ENCODE measurements at regions not wholly inside any gene's neighbourhood (a gene's known extent, or its start where the extent isn't known, plus 50 kb on each side); places are given as distances from the start of the nearest gene placed in this dataset.

DNA sequence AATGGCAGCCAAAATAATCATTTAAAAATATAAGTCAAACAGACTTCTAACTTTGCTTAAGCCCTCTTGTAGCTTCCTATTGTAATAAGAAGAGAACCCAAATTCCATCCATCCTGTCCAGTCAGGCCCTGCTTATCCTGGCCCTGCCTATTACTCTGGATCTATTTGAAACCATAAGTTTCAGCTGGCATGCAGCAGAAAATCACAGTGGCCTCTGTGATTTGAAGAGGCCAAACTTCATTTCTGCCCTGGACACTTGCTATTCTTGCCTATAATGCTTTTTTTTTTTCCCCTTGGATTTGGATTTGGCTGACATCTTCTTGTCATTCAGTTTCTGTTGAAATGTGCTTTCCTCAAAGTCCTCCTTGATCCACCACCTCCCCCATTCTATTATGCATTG is 642.8 kb downstream of the USP25 start:
- Histone ChIP-seq H3K9me3 (ENCODE audit: control insufficient read depth, low read depth, low read length) (no peaks in the 10 kb centered on the region), H3K4me1 (ENCODE audit: control insufficient read depth, low read depth, low read length) (no peaks in the 10 kb centered on the region), H3K36me3 (ENCODE audit: control insufficient read depth, low read depth, low read length) (no peaks in the 10 kb centered on the region), H3K4me3 (ENCODE audit: low read length) (no peak overlapping the region), H3K9ac (ENCODE audit: low read length) (no peak overlapping the region), H3K27me3 (ENCODE audit: control insufficient read depth, insufficient read depth, low read length) (no peaks in the 10 kb centered on the region), H3K27ac (ENCODE audit: low read length) (no peak overlapping the region)

GRCh38 chr21:16376673-16377072 is 646.9 kb downstream of the USP25 start:
- Histone ChIP-seq H3K27ac (ENCODE audit: low read length) (no peak overlapping the region), H3K9me3 (ENCODE audit: control insufficient read depth, low read depth, low read length) (no peaks in the 10 kb centered on the region), H3K27me3 (ENCODE audit: control insufficient read depth, insufficient read depth, low read length) (no peaks in the 10 kb centered on the region), H3K4me1 (ENCODE audit: control insufficient read depth, low read depth, low read length) (no peaks in the 10 kb centered on the region), H3K36me3 (ENCODE audit: control insufficient read depth, low read depth, low read length) (no peaks in the 10 kb centered on the region), H3K4me3 (ENCODE audit: low read length) (no peak overlapping the region), H3K9ac (ENCODE audit: low read length) (no peak overlapping the region)

DNA sequence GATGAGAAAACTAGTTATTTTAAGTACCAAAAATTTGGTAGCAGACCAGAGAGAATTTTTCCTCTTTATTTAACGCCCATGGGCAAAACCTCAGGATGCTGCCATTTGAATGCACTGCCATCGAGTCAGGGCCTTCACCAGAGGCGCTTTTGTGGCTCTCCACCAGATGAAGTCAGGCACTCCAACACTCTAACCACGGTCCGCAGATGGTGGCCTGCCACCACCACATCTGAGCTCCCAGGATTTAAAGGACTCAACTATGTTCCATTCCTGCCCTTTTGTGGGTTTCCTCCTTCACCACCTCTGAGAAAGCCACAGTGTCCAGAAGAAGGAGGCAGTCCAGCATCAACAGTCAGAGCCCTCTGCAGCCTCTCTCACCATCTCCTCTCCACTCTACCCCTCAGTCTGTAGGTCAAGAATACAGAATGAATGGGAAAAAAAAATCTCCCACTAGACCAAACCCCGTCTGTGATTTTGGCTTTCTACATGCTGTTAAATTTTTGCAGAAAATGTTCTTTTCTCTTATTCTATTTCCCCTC is 647.4 kb downstream of the USP25 start:
- Histone ChIP-seq H3K9me3 (ENCODE audit: control insufficient read depth, low read depth, low read length) (no peaks in the 10 kb centered on the region), H3K27ac (ENCODE audit: low read length) (no peak overlapping the region), H3K4me1 (ENCODE audit: control insufficient read depth, low read depth, low read length) (no peaks in the 10 kb centered on the region), H3K36me3 (ENCODE audit: control insufficient read depth, low read depth, low read length) (no peaks in the 10 kb centered on the region), H3K9ac (ENCODE audit: low read length) (no peak overlapping the region), H3K27me3 (ENCODE audit: control insufficient read depth, insufficient read depth, low read length) (no peaks in the 10 kb centered on the region), H3K4me3 (ENCODE audit: low read length) (no peak overlapping the region)

GRCh38 chr21:16377857-16378256 is 648.1 kb downstream of the USP25 start:
- no peaks in the 10 kb centered on the region for H3K27me3 ChIP-seq (ENCODE audit: control insufficient read depth, insufficient read depth, low read length)
- H3K9ac ChIP-seq (ENCODE audit: low read length): no peak overlapping the region
- no peaks in the 10 kb centered on the region for H3K36me3 ChIP-seq (ENCODE audit: control insufficient read depth, low read depth, low read length)
- H3K4me3 ChIP-seq (ENCODE audit: low read length): no peak overlapping the region
- H3K4me1 ChIP-seq (ENCODE audit: control insufficient read depth, low read depth, low read length): no peaks in the 10 kb centered on the region
- H3K27ac ChIP-seq (ENCODE audit: low read length): no peak overlapping the region
- H3K9me3 ChIP-seq (ENCODE audit: control insufficient read depth, low read depth, low read length): no peaks in the 10 kb centered on the region

GRCh38 chr21:16378525-16378924 is 648.7 kb downstream of the USP25 start:
- Histone ChIP-seq H3K36me3 (ENCODE audit: control insufficient read depth, low read depth, low read length) (no peaks in the 10 kb centered on the region), H3K4me1 (ENCODE audit: control insufficient read depth, low read depth, low read length) (no peaks in the 10 kb centered on the region), H3K9me3 (ENCODE audit: control insufficient read depth, low read depth, low read length) (no peaks in the 10 kb centered on the region), H3K9ac (ENCODE audit: low read length) (no peak overlapping the region), H3K27ac (ENCODE audit: low read length) (no peak overlapping the region), H3K27me3 (ENCODE audit: control insufficient read depth, insufficient read depth, low read length) (no peaks in the 10 kb centered on the region), H3K4me3 (ENCODE audit: low read length) (no peak overlapping the region)

DNA sequence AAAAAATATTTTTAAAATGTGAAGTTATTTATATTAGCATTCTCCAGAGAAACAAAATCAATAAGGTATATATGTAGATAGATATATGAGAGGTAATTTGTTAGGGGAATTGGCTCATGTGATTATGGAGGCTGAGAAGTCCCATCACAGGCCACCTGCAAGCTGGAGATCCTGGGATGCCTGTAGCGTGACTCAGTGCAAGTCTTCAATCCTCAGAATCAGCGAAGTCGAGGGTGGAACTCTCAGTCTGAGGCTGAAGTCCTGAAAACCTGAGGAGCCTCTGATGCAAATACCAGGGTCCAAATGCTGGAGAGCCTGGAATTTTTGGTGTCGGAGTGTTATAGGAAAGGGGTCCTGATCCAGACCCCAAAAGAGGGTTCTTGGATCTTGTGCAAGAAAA is 658.5 kb downstream of the USP25 start:
- Histone ChIP-seq H3K36me3 (ENCODE audit: control insufficient read depth, low read depth, low read length) (no peaks in the 10 kb centered on the region), H3K9ac (ENCODE audit: low read length) (no peak overlapping the region), H3K4me1 (ENCODE audit: control insufficient read depth, low read depth, low read length) (no peaks in the 10 kb centered on the region), H3K4me3 (ENCODE audit: low read length) (no peak overlapping the region), H3K9me3 (ENCODE audit: control insufficient read depth, low read depth, low read length) (no peaks in the 10 kb centered on the region), H3K27ac (ENCODE audit: low read length) (no peak overlapping the region), H3K27me3 (ENCODE audit: control insufficient read depth, insufficient read depth, low read length) (no peaks in the 10 kb centered on the region)

DNA sequence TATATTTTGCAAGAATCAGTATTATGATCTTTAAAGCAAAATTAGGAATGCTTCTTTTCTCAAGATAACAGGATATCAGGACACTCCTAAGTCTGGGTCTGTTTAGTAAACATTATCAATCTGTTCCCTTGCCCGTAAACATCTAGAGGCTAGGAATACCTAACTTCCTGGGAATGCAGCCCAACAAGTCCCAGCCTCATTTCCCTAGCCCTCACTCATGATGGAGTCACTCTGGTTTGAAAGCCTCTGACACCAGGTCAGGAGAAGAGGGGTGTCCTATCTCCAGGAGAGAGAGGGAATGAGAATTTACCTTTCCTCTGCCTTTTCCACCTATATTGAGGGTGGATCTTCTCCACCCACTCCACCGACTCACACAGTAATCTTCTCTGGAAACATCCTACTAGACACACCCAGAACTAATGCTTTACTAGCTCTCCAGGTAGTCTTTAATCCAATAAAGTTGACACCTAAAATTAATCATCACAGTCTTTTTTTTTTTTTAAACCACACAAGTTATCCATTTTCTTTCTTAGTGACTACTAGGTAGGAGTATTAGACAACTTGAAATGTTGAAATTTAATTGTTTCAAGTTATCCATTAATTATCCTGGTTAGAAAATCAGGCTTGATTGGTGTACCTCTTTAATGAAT is 659.3 kb downstream of the USP25 start:
- Histone ChIP-seq H3K36me3 (ENCODE audit: control insufficient read depth, low read depth, low read length) (no peaks in the 10 kb centered on the region), H3K27ac (ENCODE audit: low read length) (no peak overlapping the region), H3K4me1 (ENCODE audit: control insufficient read depth, low read depth, low read length) (no peaks in the 10 kb centered on the region), H3K4me3 (ENCODE audit: low read length) (no peak overlapping the region), H3K27me3 (ENCODE audit: control insufficient read depth, insufficient read depth, low read length) (no peaks in the 10 kb centered on the region), H3K9me3 (ENCODE audit: control insufficient read depth, low read depth, low read length) (no peaks in the 10 kb centered on the region), H3K9ac (ENCODE audit: low read length) (no peak overlapping the region)

- no peaks in the 10 kb centered on the region for H3K9me3 ChIP-seq (ENCODE audit: control insufficient read depth, low read depth, low read length)
- no peak overlapping the region for H3K4me3 ChIP-seq (ENCODE audit: low read length)
- no peaks in the 10 kb centered on the region for H3K36me3 ChIP-seq (ENCODE audit: control insufficient read depth, low read depth, low read length)
Measured at GRCh38 chr21:16389643-16390042, 659.9 kb downstream of the USP25 start.

DNA sequence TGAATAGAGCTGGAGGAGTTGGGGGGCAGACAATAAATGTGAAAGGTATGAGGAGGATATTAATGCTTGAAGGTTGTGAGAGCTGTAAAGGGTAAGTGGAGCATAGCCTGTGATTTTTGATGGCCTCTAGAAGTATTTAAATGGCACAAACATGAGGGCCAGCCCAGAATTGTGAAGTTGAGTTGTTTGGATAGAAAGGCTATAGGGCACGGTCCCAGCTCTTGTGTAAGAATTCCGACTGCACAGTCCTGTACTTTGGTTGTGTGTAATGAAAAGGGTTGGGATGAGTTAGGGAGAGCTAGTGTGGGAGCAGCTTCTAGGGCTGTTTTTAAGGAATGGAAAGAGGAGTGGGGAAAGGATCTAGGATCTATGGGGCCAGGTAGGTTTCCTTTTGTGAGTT is 665.5 kb downstream of the USP25 start:
- H3K4me1 ChIP-seq (ENCODE audit: control insufficient read depth, low read depth, low read length): no peaks in the 10 kb centered on the region

More at GRCh38 chr21:16389643-16390042, 659.9 kb downstream of the USP25 start:
- no peak overlapping the region for H3K27ac ChIP-seq (ENCODE audit: low read length)
- no peak overlapping the region for H3K9ac ChIP-seq (ENCODE audit: low read length)
- no peaks in the 10 kb centered on the region for H3K27me3 ChIP-seq (ENCODE audit: control insufficient read depth, insufficient read depth, low read length)
- no peaks in the 10 kb centered on the region for H3K4me1 ChIP-seq (ENCODE audit: control insufficient read depth, low read depth, low read length)

DNA sequence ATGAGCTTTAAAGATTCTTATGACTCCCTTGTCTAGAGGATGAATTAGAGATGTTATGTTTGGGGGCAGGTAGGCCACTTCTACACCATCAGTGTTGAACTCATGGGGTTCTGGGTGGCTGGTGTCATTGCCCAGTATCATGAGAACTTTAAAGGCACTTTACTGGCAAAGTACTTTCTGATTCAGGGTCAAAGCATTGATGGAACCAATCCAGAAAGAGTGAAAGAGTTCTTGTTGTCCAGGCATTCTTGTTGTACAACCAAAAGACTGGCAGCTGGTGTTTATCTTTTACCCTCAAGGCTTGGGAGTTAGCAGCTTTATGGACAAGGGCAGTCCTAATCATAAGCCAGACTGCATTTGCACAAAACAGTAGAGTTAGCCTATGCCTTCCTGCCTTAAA is 673.0 kb downstream of the USP25 start:
- Histone ChIP-seq H3K27ac (ENCODE audit: low read length) (no peak overlapping the region), H3K4me3 (ENCODE audit: low read length) (no peak overlapping the region), H3K4me1 (ENCODE audit: control insufficient read depth, low read depth, low read length) (no peaks in the 10 kb centered on the region), H3K36me3 (ENCODE audit: control insufficient read depth, low read depth, low read length) (no peaks in the 10 kb centered on the region), H3K27me3 (ENCODE audit: control insufficient read depth, insufficient read depth, low read length) (no peaks in the 10 kb centered on the region), H3K9ac (ENCODE audit: low read length) (no peak overlapping the region), H3K9me3 (ENCODE audit: control insufficient read depth, low read depth, low read length) (no peaks in the 10 kb centered on the region)

More for the DNA sequence above, 665.5 kb downstream of the USP25 start:
- Histone ChIP-seq H3K9me3 (ENCODE audit: control insufficient read depth, low read depth, low read length) (no peaks in the 10 kb centered on the region), H3K27ac (ENCODE audit: low read length) (no peak overlapping the region), H3K9ac (ENCODE audit: low read length) (no peak overlapping the region), H3K4me3 (ENCODE audit: low read length) (no peak overlapping the region), H3K36me3 (ENCODE audit: control insufficient read depth, low read depth, low read length) (no peaks in the 10 kb centered on the region), H3K27me3 (ENCODE audit: control insufficient read depth, insufficient read depth, low read length) (no peaks in the 10 kb centered on the region)

DNA sequence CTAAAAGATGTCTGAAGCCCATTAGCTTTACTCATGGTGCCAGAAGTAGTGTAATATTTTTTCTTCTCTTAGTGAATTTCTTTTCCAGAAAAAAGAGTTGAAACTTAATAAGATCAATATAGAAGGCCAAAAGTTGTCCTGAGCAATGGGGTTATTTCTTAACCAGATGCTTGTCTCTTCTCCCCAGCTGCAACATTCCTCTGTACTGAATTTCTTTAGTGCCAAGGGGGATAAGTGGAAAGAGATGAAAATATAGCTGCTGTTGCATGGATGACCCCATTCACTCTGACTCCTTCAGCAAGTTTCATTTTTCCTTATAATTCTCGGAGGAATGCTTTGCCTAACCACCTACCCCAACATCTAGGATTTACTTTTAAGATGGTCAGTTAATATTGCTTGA is 675.0 kb downstream of the USP25 start:
- Histone ChIP-seq H3K4me3 (ENCODE audit: low read length) (no peak overlapping the region), H3K36me3 (ENCODE audit: control insufficient read depth, low read depth, low read length) (no peaks in the 10 kb centered on the region), H3K27ac (ENCODE audit: low read length) (no peak overlapping the region), H3K27me3 (ENCODE audit: control insufficient read depth, insufficient read depth, low read length) (no peaks in the 10 kb centered on the region), H3K4me1 (ENCODE audit: control insufficient read depth, low read depth, low read length) (no peaks in the 10 kb centered on the region), H3K9ac (ENCODE audit: low read length) (no peak overlapping the region), H3K9me3 (ENCODE audit: control insufficient read depth, low read depth, low read length) (no peaks in the 10 kb centered on the region)

- no peaks in the 10 kb centered on the region for H3K4me1 ChIP-seq (ENCODE audit: control insufficient read depth, low read depth, low read length)
- H3K36me3 ChIP-seq (ENCODE audit: control insufficient read depth, low read depth, low read length): no peaks in the 10 kb centered on the region
- no peak overlapping the region for H3K4me3 ChIP-seq (ENCODE audit: low read length)
- H3K27me3 ChIP-seq (ENCODE audit: control insufficient read depth, insufficient read depth, low read length): no peaks in the 10 kb centered on the region
- no peaks in the 10 kb centered on the region for H3K9me3 ChIP-seq (ENCODE audit: control insufficient read depth, low read depth, low read length)
- no peak overlapping the region for H3K27ac ChIP-seq (ENCODE audit: low read length)
- H3K9ac ChIP-seq (ENCODE audit: low read length): no peak overlapping the region
Measured at GRCh38 chr21:16406355-16406754, 676.6 kb downstream of the USP25 start.

Data from iPS-18a (cell line).